Nephron (organoid): ENCODE measurements at regions not wholly inside any gene's neighbourhood (a gene's known extent, or its start where the extent isn't known, plus 50 kb on each side); places are given as distances from the start of the nearest gene placed in this dataset.

Source experiments
- H3K27ac Mint-ChIP-seq, 3 experiments: 2 replicates each; pipeline ENCODE4 v1.8.0; 2020; ENCODE audit warnings: mixed read lengths in 3 of 3, mild to moderate bottlenecking in 2 of 3, moderate library complexity in 1 of 3
- H3K27me3 Mint-ChIP-seq: 2 replicates; pipeline ENCODE4 v1.8.0; 2021; ENCODE audit warnings: low read depth, mild to moderate bottlenecking, moderate library complexity, mixed read lengths
- H3K36me3 Mint-ChIP-seq: 2 replicates; pipeline ENCODE4 v1.8.0; 2020; ENCODE audit warnings: low read depth, mixed read lengths
- H3K4me1 Mint-ChIP-seq: 2 replicates; pipeline ENCODE4 v1.8.0; 2020; ENCODE audit warnings: mixed read lengths
- H3K4me3 Mint-ChIP-seq, 3 experiments: 2 replicates each; pipeline ENCODE4 v1.8.0; 2020; ENCODE audit warnings: mild to moderate bottlenecking in 3 of 3, mixed read lengths in 3 of 3, moderate library complexity in 2 of 3
- H3K9me3 Mint-ChIP-seq: 2 replicates; pipeline ENCODE4 v1.8.0; 2020; ENCODE audit warnings: mixed read lengths
- TF ChIP-seq, protein P1 (sequence below), 3 experiments: fragments of 200-600 bp; sonication (generic); IDR thresholded peaks; one replicate each; pipeline ENCODE4 v1.5.0; 2021; ENCODE audit warnings: antibody characterized with exemption in 3 of 3; ENCODE audit not compliant: unreplicated experiment in 3 of 3

DNA sequence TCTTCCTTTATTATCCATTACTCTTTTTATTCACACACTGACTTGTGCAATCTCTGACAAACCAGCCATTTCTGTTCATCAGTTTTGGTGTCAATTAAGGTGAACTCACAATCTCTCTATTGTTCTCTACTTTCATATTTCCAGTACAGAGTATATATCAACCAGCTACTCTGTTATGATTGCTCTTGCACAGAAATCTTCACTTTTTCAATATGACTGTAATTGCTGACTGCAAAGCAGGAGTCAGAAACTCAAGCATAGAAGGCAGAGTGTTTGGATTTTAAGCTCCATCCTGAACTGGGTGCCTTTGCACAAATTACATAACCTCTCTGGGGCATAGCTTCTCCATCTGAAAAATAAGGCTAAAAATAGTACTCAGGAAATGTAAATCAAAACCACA is 1042.0 kb downstream of the GRM8 start:
- Mint-ChIP-seq H3K9me3 (no peaks in the 10 kb centered on the region), H3K27me3 (no peaks in the 10 kb centered on the region), H3K27ac (no peak overlapping the region), H3K4me3 (no peak overlapping the region), H3K4me1 (no peaks in the 10 kb centered on the region), H3K36me3 (no peaks in the 10 kb centered on the region)
- TF ChIP-seq, protein P1, sequence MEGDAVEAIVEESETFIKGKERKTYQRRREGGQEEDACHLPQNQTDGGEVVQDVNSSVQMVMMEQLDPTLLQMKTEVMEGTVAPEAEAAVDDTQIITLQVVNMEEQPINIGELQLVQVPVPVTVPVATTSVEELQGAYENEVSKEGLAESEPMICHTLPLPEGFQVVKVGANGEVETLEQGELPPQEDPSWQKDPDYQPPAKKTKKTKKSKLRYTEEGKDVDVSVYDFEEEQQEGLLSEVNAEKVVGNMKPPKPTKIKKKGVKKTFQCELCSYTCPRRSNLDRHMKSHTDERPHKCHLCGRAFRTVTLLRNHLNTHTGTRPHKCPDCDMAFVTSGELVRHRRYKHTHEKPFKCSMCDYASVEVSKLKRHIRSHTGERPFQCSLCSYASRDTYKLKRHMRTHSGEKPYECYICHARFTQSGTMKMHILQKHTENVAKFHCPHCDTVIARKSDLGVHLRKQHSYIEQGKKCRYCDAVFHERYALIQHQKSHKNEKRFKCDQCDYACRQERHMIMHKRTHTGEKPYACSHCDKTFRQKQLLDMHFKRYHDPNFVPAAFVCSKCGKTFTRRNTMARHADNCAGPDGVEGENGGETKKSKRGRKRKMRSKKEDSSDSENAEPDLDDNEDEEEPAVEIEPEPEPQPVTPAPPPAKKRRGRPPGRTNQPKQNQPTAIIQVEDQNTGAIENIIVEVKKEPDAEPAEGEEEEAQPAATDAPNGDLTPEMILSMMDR (IDR thresholded peaks at IDR 0.05; ENCODE audit: unreplicated experiment in 3 of 3): no peak

DNA sequence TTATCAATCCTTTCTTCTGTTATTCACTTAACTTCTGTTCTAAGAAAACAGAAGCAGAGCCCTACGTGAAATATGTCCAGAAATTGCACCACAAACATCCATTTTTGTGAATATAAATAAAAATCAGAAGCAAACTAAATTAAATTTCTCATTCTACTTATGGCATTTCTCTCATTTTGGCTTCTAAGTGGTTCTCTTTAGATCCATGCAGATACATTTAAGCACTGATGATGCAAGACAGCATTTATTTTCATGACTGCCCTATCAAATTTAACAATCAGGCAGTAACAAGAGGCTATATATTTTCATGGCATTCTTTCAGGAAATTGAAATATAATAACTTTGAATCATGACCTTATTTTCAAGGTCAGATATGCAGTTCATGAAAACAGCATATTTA is 1049.6 kb downstream of the GRM8 start:
- no peaks in the 10 kb centered on the region for H3K27me3 Mint-ChIP-seq
- TF ChIP-seq, protein P1 (IDR thresholded peaks at IDR 0.05; ENCODE audit: unreplicated experiment in 3 of 3): no peak
- H3K27ac Mint-ChIP-seq: peak overlapping the region in 1 of 3 experiments; percentile 24
- H3K4me3 Mint-ChIP-seq: no peak overlapping the region
- H3K4me1 Mint-ChIP-seq: no peaks in the 10 kb centered on the region
- H3K36me3 Mint-ChIP-seq: no peaks in the 10 kb centered on the region
- no peaks in the 10 kb centered on the region for H3K9me3 Mint-ChIP-seq

DNA sequence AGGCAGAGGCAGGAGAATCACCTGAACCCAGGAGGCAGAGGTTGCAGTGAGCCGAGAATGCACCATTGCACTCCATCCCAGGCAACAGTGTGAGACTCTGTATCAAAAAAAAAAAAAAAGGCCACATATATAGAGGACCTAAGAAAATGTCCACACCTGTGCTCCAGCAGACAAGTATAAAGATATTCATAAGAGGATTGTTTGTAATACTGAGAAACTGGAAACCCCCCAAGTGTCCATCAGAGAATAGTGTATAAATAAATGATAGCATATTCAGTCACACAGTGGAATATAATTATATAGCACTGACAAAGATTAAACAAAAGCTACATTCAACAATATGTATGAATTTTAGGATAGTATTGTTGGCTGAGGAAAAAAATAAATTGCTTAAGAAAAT is 1050.6 kb downstream of the GRM8 start:
- H3K36me3 Mint-ChIP-seq: no peaks in the 10 kb centered on the region
- H3K27ac Mint-ChIP-seq: no peak overlapping the region
- no peak overlapping the region for H3K4me3 Mint-ChIP-seq
- no peaks in the 10 kb centered on the region for H3K9me3 Mint-ChIP-seq
- no peaks in the 10 kb centered on the region for H3K27me3 Mint-ChIP-seq
- TF ChIP-seq, protein P1 (IDR thresholded peaks at IDR 0.05; ENCODE audit: unreplicated experiment in 3 of 3): no peak
- H3K4me1 Mint-ChIP-seq: no peaks in the 10 kb centered on the region

DNA sequence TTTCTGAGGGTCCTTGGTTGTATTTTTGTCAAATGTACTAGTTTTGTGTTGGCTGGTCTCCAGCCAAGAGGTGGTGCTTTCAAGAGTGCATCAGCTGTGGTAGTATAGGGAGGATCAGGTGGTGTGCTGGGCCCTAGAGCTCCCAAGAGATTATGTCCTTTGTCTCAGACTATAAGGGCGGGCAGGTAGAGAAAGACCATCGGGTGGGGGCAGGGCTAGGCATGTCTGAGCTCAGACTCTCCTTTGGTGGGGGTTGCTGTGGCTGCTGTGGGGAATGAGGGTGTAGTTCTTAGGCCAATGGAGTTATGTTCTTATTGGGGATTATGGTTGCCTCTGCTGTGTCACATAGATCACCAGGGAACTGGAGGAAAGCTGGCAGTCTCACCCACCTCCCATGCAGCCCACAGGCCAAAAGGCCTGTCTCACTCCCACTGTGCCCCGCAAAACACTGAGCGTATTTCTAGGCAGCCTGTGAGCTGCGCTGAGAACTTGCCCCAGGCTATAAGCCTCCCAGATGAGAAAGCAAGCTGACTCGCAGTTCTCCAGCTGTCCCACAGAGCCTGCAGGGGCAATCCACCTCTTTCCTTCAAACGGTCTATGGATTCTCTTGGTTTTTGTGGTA is 1066.7 kb downstream of the GRM8 start:
- Mint-ChIP-seq H3K36me3 (no peaks in the 10 kb centered on the region), H3K27ac (no peak overlapping the region), H3K9me3 (peaks cover 5% of the 10 kb centered on the region), H3K4me1 (no peaks in the 10 kb centered on the region), H3K27me3 (peaks cover 4% of the 10 kb centered on the region), H3K4me3 (no peak overlapping the region)
- TF ChIP-seq, protein P1 (IDR thresholded peaks at IDR 0.05; ENCODE audit: unreplicated experiment in 3 of 3): no peak

DNA sequence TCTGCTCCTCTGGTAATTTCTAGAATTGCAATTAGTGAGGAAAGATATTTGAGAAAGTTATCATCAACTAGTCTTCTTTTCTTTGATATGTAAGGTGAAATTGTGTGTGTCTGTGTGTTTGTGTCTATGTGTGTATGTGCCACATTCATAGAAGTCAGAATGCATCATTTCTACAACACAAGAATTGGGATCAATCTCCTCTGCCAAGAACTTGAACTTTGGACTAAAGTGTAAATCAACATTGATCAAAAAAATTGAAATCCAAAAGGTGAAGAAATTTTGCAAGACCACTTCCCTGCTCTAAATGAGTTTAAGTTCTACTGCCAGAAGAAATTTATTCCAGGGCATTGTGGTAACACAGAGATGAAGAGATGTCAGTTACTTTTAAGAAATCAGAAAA is 1072.8 kb downstream of the GRM8 start:
- Mint-ChIP-seq H3K36me3 (no peaks in the 10 kb centered on the region), H3K4me3 (no peak overlapping the region), H3K27me3 (no peaks in the 10 kb centered on the region), H3K9me3 (peaks cover 5% of the 10 kb centered on the region), H3K4me1 (no peaks in the 10 kb centered on the region), H3K27ac (no peak overlapping the region)
- TF ChIP-seq, protein P1 (IDR thresholded peaks at IDR 0.05; ENCODE audit: unreplicated experiment in 3 of 3): no peak

DNA sequence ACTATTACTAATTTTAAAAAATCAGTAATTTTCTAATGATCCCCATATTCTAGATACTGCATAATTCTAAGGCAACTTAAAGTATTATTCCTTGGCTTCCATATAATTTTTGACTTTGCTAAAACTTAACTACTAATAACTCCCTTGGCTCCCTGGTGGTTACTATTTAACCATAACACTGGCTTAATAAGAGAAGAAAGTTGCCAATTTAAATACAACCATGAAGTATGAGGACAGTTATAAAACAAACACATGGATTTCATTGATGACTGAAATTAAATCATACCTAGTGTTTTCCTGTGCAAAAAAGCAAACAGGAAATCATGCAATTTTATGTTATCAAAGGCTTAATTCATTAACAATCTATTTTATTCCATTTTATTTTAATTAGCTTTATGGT is 1073.9 kb downstream of the GRM8 start:
- H3K27ac Mint-ChIP-seq: no peak overlapping the region
- H3K9me3 Mint-ChIP-seq: peaks cover 5% of the 10 kb centered on the region
- no peaks in the 10 kb centered on the region for H3K36me3 Mint-ChIP-seq
- no peak overlapping the region for H3K4me3 Mint-ChIP-seq
- no peaks in the 10 kb centered on the region for H3K4me1 Mint-ChIP-seq
- TF ChIP-seq, protein P1 (IDR thresholded peaks at IDR 0.05; ENCODE audit: unreplicated experiment in 3 of 3): no peak
- no peaks in the 10 kb centered on the region for H3K27me3 Mint-ChIP-seq
